Suprapubic skin (tissue), 4 donors: ENCODE measurements at regions not wholly inside any gene's neighbourhood (a gene's known extent, or its start where the extent isn't known, plus 50 kb on each side); places are given as distances from the start of the nearest gene placed in this dataset.

Experiments
- DNase-seq, 2 donors: peaks; one replicate each; pipeline ENCODE4 v3.0.0-alpha.2; 2019; ENCODE audit warnings: low spot score in 2 of 2
- H3K27ac ChIP-seq: fragments of 200-600 bp; sonication (generic); one replicate; pipeline ENCODE4 v1.5.1; 2019
- H3K27me3 ChIP-seq: fragments of 200-600 bp; sonication (generic); one replicate; pipeline ENCODE4 v1.5.1; 2019
- H3K36me3 ChIP-seq: fragments of 200-600 bp; sonication (generic); one replicate; pipeline ENCODE4 v1.5.1; 2019
- H3K4me1 ChIP-seq: fragments of 200-600 bp; sonication (generic); one replicate; pipeline ENCODE4 v1.5.1; 2019
- H3K4me3 ChIP-seq: fragments of 200-600 bp; sonication (generic); one replicate; pipeline ENCODE4 v1.5.1; 2019; ENCODE audit warnings: mild to moderate bottlenecking
- H3K9me3 ChIP-seq: fragments of 200-600 bp; sonication (generic); one replicate; pipeline ENCODE4 v1.5.1; 2019
- EP300 ChIP-seq: sonication (generic); formaldehyde crosslinking; IDR thresholded peaks from one replicate; pipeline ENCODE4 v1.6.1; 2017; ENCODE audit warnings: antibody characterized with exemption
- POLR2A ChIP-seq, 2 donors: fragments of 450-650 bp; IDR thresholded peaks; one replicate each; pipeline ENCODE4 v1.6.1; 2017; ENCODE audit warnings: antibody characterized with exemption in 2 of 2, mild to moderate bottlenecking in 2 of 2, moderate library complexity in 2 of 2
- POLR2AphosphoS5 ChIP-seq, 3 donors: sonication (generic); formaldehyde crosslinking; IDR thresholded peaks; one replicate each; pipeline ENCODE4 v1.6.1; 2017; ENCODE audit warnings: antibody characterized with exemption in 3 of 3
- WGBS: methylation state at CpG from one replicate; pipeline ENCODE4 v1.1.5; 2018; 5-methylcytosine and 5-hydroxymethylcytosine counted together
- TF ChIP-seq, protein P1 (sequence below), 2 donors: fragments of 200-600 bp in 1 of 2; fragments of 450-650 bp in 1 of 2; sonication (generic) in 1 of 2; IDR thresholded peaks; one replicate each; pipeline ENCODE4 v1.5.1; 2016 to 2019; ENCODE audit warnings: antibody characterized with exemption in 2 of 2, mild to moderate bottlenecking in 1 of 2, moderate library complexity in 1 of 2

DNA sequence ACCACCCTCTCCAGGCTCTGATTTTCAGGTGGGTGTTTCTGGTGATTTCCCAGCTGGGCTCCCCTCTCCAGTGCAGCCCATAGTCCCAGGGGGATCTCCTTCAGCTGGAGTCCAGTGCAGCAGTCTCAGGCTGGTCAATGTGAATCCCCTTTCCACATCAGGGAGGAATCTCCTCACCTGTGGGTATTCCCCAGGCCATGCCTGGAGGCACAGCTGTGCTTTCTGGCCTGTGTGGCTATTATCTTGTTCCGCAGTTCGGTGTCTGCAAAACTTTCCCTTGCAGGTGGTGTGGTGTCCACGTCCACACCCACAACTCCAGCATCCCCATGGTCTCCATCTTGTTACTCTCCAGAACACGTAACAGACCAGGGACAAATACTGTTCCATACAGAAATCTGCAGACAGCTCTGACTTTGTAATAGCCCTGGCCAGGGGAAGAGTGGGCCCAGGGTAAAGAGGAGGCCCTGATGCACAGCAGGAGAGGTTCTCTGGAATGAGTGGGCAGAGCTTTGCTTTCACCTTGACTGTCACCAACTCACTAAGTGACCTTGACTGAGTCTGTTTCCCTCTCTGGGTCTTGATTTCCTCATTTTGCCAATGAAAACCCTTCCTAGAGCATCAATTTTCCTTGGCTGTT is 183.2 kb downstream of the CSNK2A3 start:
- Histone ChIP-seq H3K27me3 (no peaks in the 10 kb centered on the region), H3K27ac (no peak overlapping the region), H3K36me3 (no peaks in the 10 kb centered on the region), H3K9me3 (no peaks in the 10 kb centered on the region), H3K4me3 (no peak overlapping the region), H3K4me1 (peaks cover 10% of the 10 kb centered on the region)
- no peak for TF ChIP-seq EP300
- TF ChIP-seq, protein P1, sequence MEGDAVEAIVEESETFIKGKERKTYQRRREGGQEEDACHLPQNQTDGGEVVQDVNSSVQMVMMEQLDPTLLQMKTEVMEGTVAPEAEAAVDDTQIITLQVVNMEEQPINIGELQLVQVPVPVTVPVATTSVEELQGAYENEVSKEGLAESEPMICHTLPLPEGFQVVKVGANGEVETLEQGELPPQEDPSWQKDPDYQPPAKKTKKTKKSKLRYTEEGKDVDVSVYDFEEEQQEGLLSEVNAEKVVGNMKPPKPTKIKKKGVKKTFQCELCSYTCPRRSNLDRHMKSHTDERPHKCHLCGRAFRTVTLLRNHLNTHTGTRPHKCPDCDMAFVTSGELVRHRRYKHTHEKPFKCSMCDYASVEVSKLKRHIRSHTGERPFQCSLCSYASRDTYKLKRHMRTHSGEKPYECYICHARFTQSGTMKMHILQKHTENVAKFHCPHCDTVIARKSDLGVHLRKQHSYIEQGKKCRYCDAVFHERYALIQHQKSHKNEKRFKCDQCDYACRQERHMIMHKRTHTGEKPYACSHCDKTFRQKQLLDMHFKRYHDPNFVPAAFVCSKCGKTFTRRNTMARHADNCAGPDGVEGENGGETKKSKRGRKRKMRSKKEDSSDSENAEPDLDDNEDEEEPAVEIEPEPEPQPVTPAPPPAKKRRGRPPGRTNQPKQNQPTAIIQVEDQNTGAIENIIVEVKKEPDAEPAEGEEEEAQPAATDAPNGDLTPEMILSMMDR (IDR thresholded peaks at IDR 0.05), result no peak
- no peak for TF ChIP-seq POLR2A (IDR thresholded peaks at IDR 0.05)
- TF ChIP-seq POLR2AphosphoS5 (IDR thresholded peaks at IDR 0.05), result no peak
- WGBS, result 92% methylated on average over 4 of the region's 4 CpGs
- DNase-seq, result no peak

DNA sequence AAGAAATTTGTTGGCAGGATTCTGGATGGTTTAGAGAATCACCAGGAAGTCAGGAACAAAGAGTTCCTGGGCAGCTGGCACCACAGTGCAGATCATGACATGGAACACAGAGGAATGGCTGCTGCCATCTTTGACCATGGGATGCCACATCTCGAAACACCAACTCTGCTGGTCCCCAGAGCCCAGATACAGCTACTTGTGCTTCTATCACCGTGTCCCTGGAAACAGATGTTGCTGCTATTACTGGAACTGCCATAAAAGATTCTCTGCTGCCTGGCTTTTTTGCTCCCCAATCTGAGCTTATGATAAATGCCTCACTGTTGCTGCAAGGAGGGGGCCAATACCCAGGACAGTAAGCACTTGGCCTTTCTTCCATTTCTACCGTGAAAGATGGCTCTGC is 185.2 kb downstream of the CSNK2A3 start:
- no peak for DNase-seq
- 42% methylated on average over 3 of the region's 3 CpGs for WGBS

DNA sequence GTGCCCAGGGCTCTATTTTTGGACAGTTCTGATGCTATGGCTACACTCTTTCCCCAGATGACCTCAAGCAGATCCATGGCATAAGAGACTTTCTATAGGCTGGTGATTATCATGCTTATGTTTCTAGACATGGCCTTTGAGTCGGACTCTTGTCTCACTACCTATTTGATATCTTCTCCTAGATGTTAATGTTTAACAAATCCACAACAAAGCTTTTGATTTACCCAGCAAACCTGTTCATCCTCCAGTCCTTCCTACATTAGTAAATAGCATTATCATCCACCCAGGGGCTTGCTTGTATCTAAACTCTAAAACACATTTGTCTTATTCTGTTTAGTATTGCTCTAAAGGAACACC is 188.7 kb downstream of the CSNK2A3 start:
- no peaks in the 10 kb centered on the region for H3K36me3 ChIP-seq
- H3K9me3 ChIP-seq, result no peaks in the 10 kb centered on the region
- no peak overlapping the region for H3K27ac ChIP-seq
- TF ChIP-seq POLR2A (IDR thresholded peaks at IDR 0.05) (no peak), POLR2AphosphoS5 (IDR thresholded peaks at IDR 0.05) (no peak), EP300 (no peak)
- TF ChIP-seq, protein P1 (IDR thresholded peaks at IDR 0.05), result no peak
- WGBS, result 95% methylated on average over 1 of the region's 1 CpG
- DNase-seq, result no peak
- H3K4me1 ChIP-seq, result peaks cover 10% of the 10 kb centered on the region
- H3K27me3 ChIP-seq, result no peaks in the 10 kb centered on the region
- no peak overlapping the region for H3K4me3 ChIP-seq

More for the DNA sequence above, 185.2 kb downstream of the CSNK2A3 start:
- Histone ChIP-seq H3K36me3 (no peaks in the 10 kb centered on the region), H3K27ac (no peak overlapping the region), H3K27me3 (no peaks in the 10 kb centered on the region), H3K4me3 (no peak overlapping the region), H3K9me3 (no peaks in the 10 kb centered on the region), H3K4me1 (peaks cover 9% of the 10 kb centered on the region)
- TF ChIP-seq, protein P1 (IDR thresholded peaks at IDR 0.05), result no peak
- TF ChIP-seq POLR2AphosphoS5 (IDR thresholded peaks at IDR 0.05), result no peak
- TF ChIP-seq POLR2A (IDR thresholded peaks at IDR 0.05), result no peak
- no peak for TF ChIP-seq EP300

DNA sequence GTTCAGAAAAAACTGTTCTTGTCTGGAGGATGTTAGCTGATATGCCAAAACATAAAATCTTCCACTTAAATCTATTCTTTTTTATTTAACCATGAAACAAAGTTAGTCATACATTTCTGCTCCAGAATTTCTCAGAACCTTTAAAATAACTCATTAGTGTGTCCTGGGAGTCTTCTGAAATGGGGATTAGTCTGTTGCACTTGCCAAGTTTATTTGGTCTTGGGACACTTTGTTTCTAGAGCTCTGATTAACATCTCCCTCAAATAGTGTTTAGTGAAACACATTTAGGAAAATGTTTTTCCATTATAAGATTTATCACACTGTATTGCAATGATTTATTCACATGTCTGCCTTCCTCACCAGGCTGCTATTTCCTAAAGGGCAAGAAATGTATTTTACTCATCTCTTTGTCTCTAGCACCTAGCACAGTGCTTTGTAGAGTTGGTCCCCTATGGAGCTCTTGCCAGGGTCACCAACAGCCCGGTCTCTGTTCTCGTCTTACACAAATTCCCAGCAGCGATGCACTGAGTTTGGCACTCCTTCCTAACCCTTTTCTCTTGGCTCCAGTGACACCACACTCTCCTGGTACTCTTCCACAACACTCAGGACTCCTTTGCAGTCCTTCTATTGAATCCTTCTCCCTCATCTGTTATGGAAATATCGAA is 189.2 kb downstream of the CSNK2A3 start:
- Histone ChIP-seq H3K4me3 (no peak overlapping the region), H3K27me3 (no peaks in the 10 kb centered on the region), H3K4me1 (peaks cover 10% of the 10 kb centered on the region), H3K27ac (peak overlapping the region; percentile 37), H3K9me3 (no peaks in the 10 kb centered on the region), H3K36me3 (no peaks in the 10 kb centered on the region)
- no peak for TF ChIP-seq POLR2AphosphoS5 (IDR thresholded peaks at IDR 0.05)
- no peak for TF ChIP-seq EP300
- WGBS, result 66% methylated on average over 4 of the region's 4 CpGs
- DNase-seq, result no peak

DNA sequence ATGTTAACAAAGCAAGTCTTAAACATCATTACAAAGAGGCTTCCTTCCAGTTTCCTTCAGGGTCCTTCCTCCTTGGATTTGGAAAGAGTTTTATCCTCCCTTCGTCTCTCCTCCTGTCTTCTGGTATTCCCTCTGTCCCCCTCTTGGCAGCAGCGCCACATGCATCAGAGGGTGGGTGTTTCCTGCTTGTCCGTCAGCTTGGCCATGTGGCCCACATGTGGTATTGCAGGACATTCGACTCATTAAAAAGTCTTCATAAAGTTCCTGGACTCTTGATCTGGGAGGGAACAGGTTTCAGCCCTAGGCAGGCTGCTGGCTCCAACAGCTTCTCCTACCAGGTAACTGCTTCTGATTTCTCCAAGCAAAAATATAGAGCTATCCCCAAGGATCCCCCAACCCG is 189.8 kb downstream of the CSNK2A3 start:
- H3K27me3 ChIP-seq, result no peaks in the 10 kb centered on the region
- no peak overlapping the region for H3K4me3 ChIP-seq
- H3K27ac ChIP-seq, result peak overlapping the region; percentile 37
- H3K36me3 ChIP-seq, result no peaks in the 10 kb centered on the region
- WGBS, result 41% methylated on average over 5 of the region's 5 CpGs
- peaks cover 10% of the 10 kb centered on the region for H3K4me1 ChIP-seq
- TF ChIP-seq POLR2A (IDR thresholded peaks at IDR 0.05), result no peak
- TF ChIP-seq, protein P1 (IDR thresholded peaks at IDR 0.05), result peak in 1 of 2 donors; percentile 22
- DNase-seq, result no peak
- no peaks in the 10 kb centered on the region for H3K9me3 ChIP-seq
